Astrocyte (in vitro differentiated cells and primary cell): ENCODE measurements at regions not wholly inside any gene's neighbourhood (a gene's known extent, or its start where the extent isn't known, plus 50 kb on each side); places are given as distances from the start of the nearest gene placed in this dataset.
A peak's percentile ranks its signal among the peaks of the same experiment; 100 is the strongest.

Experiments
- DNase-seq: peaks from one replicate; pipeline ENCODE4 v3.0.0-alpha.2; 2010; ENCODE audit warnings: low read depth
- FAIRE-seq: peaks from 2 replicates; lab custom pipeline; 2011; peaks lifted over from hg19 to GRCh38; lab: Jason Lieb, UNC
- H2AFZ ChIP-seq: 2 replicates; pipeline ENCODE4 v1.6.0; 2012; ENCODE audit warnings: low read depth, low read length, inconsistent platforms
- H3K27ac ChIP-seq: 2 replicates; pipeline ENCODE4 v1.5.1; 2011; ENCODE audit warnings: low read depth, low read length, inconsistent platforms
- H3K27me3 ChIP-seq: 2 replicates; pipeline ENCODE4 v1.6.0; 2011; ENCODE audit warnings: low read length, inconsistent platforms; ENCODE audit not compliant: insufficient read depth
- H3K36me3 ChIP-seq: 2 replicates; pipeline ENCODE4 v1.5.1; 2011; ENCODE audit warnings: low read length, inconsistent platforms; ENCODE audit not compliant: insufficient read depth
- H3K4me1 ChIP-seq: 2 replicates; pipeline ENCODE4 v1.5.1; 2011; ENCODE audit warnings: low read length, inconsistent platforms; ENCODE audit not compliant: insufficient read depth
- H3K4me2 ChIP-seq: 2 replicates; pipeline ENCODE4 v1.6.0; 2012; ENCODE audit warnings: low read length, inconsistent platforms
- H3K4me3 ChIP-seq: 2 replicates; pipeline ENCODE4 v1.5.1; 2011; ENCODE audit warnings: low read depth, mild to moderate bottlenecking, low read length, inconsistent platforms; ENCODE audit not compliant: insufficient read depth
- H3K79me2 ChIP-seq: 2 replicates; pipeline ENCODE4 v1.6.0; 2012; ENCODE audit warnings: mild to moderate bottlenecking, low read length, inconsistent platforms; ENCODE audit not compliant: insufficient read depth
- H3K9ac ChIP-seq: 2 replicates; pipeline ENCODE4 v1.6.0; 2012; ENCODE audit warnings: mild to moderate bottlenecking, low read length, inconsistent platforms
- H3K9me3 ChIP-seq: 2 replicates; pipeline ENCODE4 v1.5.1; 2012; ENCODE audit warnings: low read depth, mild to moderate bottlenecking, low read length, inconsistent platforms; ENCODE audit not compliant: insufficient read depth
- H4K20me1 ChIP-seq: 2 replicates; pipeline ENCODE4 v1.6.0; 2012; ENCODE audit warnings: low read length, inconsistent platforms; ENCODE audit not compliant: insufficient read depth
- H3K27ac Mint-ChIP-seq: one replicate; pipeline ENCODE4 v1.8.0; 2021; ENCODE audit warnings: mild to moderate bottlenecking, mixed read lengths; ENCODE audit not compliant: unreplicated experiment
- H3K27me3 Mint-ChIP-seq: one replicate; pipeline ENCODE4 v1.8.0; 2021; ENCODE audit warnings: low read depth, mixed read lengths; ENCODE audit not compliant: unreplicated experiment
- H3K36me3 Mint-ChIP-seq: one replicate; pipeline ENCODE4 v1.8.0; 2021; ENCODE audit warnings: low read depth, mixed read lengths; ENCODE audit not compliant: unreplicated experiment
- H3K4me1 Mint-ChIP-seq: one replicate; pipeline ENCODE4 v1.8.0; 2021; ENCODE audit warnings: low read depth, mixed read lengths; ENCODE audit not compliant: unreplicated experiment
- H3K4me3 Mint-ChIP-seq: one replicate; pipeline ENCODE4 v1.8.0; 2021; ENCODE audit warnings: mild to moderate bottlenecking, moderate library complexity, mixed read lengths; ENCODE audit not compliant: unreplicated experiment
- H3K9me3 Mint-ChIP-seq: one replicate; pipeline ENCODE4 v1.8.0; 2021; ENCODE audit warnings: mild to moderate bottlenecking, mixed read lengths; ENCODE audit not compliant: unreplicated experiment
- CTCF ChIP-seq: IDR thresholded peaks from 2 replicates; pipeline ENCODE4 v1.5.1; 2011; ENCODE audit warnings: low read depth, mild to moderate bottlenecking, inconsistent platforms, low read length, moderate library complexity; ENCODE audit not compliant: insufficient read depth
- EZH2 ChIP-seq: IDR thresholded peaks from 2 replicates; pipeline ENCODE4 v1.6.1; 2012; ENCODE audit warnings: mild to moderate bottlenecking, low read length, inconsistent platforms; ENCODE audit not compliant: insufficient read depth

- DNase-seq (no peak), FAIRE-seq (no peak)
- no peaks in the 10 kb centered on the region for H3K27me3 ChIP-seq
- no peak overlapping the region for H3K27ac ChIP-seq
- H3K9ac ChIP-seq = no peak overlapping the region
- no peak overlapping the region for H3K4me3 ChIP-seq
- no peaks in the 10 kb centered on the region for H3K36me3 ChIP-seq
- TF ChIP-seq CTCF (no peak), EZH2 (no peak)
- no peaks in the 10 kb centered on the region for H3K79me2 ChIP-seq
- H3K9me3 ChIP-seq = no peaks in the 10 kb centered on the region
- Mint-ChIP-seq H3K9me3 (peaks cover 8% of the 10 kb centered on the region), H3K27ac (peak overlapping the region; percentile 15), H3K36me3 (peaks cover 1% of the 10 kb centered on the region), H3K4me3 (no peak overlapping the region), H3K4me1 (peaks cover 8% of the 10 kb centered on the region), H3K27me3 (peaks cover 2% of the 10 kb centered on the region)
- peaks cover 3% of the 10 kb centered on the region for H3K4me1 ChIP-seq
- no peak overlapping the region for H2AFZ ChIP-seq
- H4K20me1 ChIP-seq = no peaks in the 10 kb centered on the region
- no peak overlapping the region for H3K4me2 ChIP-seq
Observed at GRCh38 chr6:6379573-6379972, 59.1 kb upstream of the F13A1 start.

- FAIRE-seq (no peak), DNase-seq (no peak)
- Histone ChIP-seq H4K20me1 (no peaks in the 10 kb centered on the region), H3K79me2 (no peaks in the 10 kb centered on the region), H3K9ac (no peak overlapping the region), H3K27me3 (no peaks in the 10 kb centered on the region), H2AFZ (no peak overlapping the region), H3K4me3 (no peak overlapping the region), H3K4me2 (no peak overlapping the region), H3K27ac (no peak overlapping the region), H3K4me1 (peaks cover 3% of the 10 kb centered on the region), H3K9me3 (no peaks in the 10 kb centered on the region), H3K36me3 (no peaks in the 10 kb centered on the region)
- Mint-ChIP-seq H3K9me3 (peaks cover 6% of the 10 kb centered on the region), H3K27ac (no peak overlapping the region), H3K27me3 (peaks cover 2% of the 10 kb centered on the region), H3K36me3 (peaks cover 1% of the 10 kb centered on the region), H3K4me1 (peaks cover 17% of the 10 kb centered on the region), H3K4me3 (no peak overlapping the region)
- no peak for TF ChIP-seq CTCF
- TF ChIP-seq EZH2 = no peak
Observed at GRCh38 chr6:6384520-6384919, 64.1 kb upstream of the F13A1 start.

GRCh38 chr6:6386010-6386409, 65.5 kb upstream of the F13A1 start:
- Histone ChIP-seq H3K9me3 (no peaks in the 10 kb centered on the region), H3K27ac (no peak overlapping the region), H3K4me2 (no peak overlapping the region), H3K27me3 (no peaks in the 10 kb centered on the region), H2AFZ (no peak overlapping the region), H4K20me1 (no peaks in the 10 kb centered on the region), H3K36me3 (no peaks in the 10 kb centered on the region), H3K79me2 (no peaks in the 10 kb centered on the region), H3K4me1 (no peaks in the 10 kb centered on the region), H3K9ac (no peak overlapping the region), H3K4me3 (no peak overlapping the region)
- FAIRE-seq (no peak), DNase-seq (no peak)
- Mint-ChIP-seq H3K27me3 (peaks cover 6% of the 10 kb centered on the region), H3K9me3 (peaks cover 10% of the 10 kb centered on the region), H3K27ac (no peak overlapping the region), H3K36me3 (peaks cover 1% of the 10 kb centered on the region), H3K4me3 (no peak overlapping the region), H3K4me1 (peaks cover 15% of the 10 kb centered on the region)
- TF ChIP-seq EZH2 (no peak), CTCF (no peak)
